ENCODE measurements at regions not wholly inside any gene's neighbourhood (a gene's known extent, or its start where the extent isn't known, plus 50 kb on each side); places are given as distances from the start of the nearest gene placed in this dataset.

- Histone ChIP-seq H3K9ac (ENCODE audit: low read length) (no peak overlapping the region), H2AFZ (ENCODE audit: low read length) (no peak overlapping the region), H3K79me2 (ENCODE audit: low read length) (no peaks in the 10 kb centered on the region), H3K36me3 (ENCODE audit: low read depth, low read length) (no peaks in the 10 kb centered on the region), H3K27ac (ENCODE audit: low read length) (no peak overlapping the region), H3K9me2 (replicated peaks; ENCODE audit: low read length) (no peaks in the 10 kb centered on the region), H3K9me3 (ENCODE audit: low read length) (no peaks in the 10 kb centered on the region), H3K4me2 (ENCODE audit: low read length) (no peak overlapping the region), H3F3A (ENCODE audit: low read length, unreplicated experiment) (no peaks in the 10 kb centered on the region), H4K20me1 (ENCODE audit: low read length) (no peaks in the 10 kb centered on the region), H3K4me3 (ENCODE audit: low read length) (no peak overlapping the region), H3K27me3 (ENCODE audit: low read length) (no peaks in the 10 kb centered on the region), H3K4me1 (ENCODE audit: insufficient read depth, low read length) (no peaks in the 10 kb centered on the region)
- ChIA-PET POLR2A (ENCODE audit: unreplicated experiment) (no interaction called here), CTCF (no interaction called here)
- intact Hi-C loops (cut with micrococcal nuclease), result no loop called here
- ATAC-seq (no peak), DNase-seq (peak; percentile 33)
- BruUV-seq (replicated peaks), result no TSS peak
- TF ChIP-seq CTCF (conservative IDR thresholded peaks at IDR 0.05; ENCODE audit: low read depth, low read length), result no peak
- no peak for TF ChIP-seq EZH2phosphoT487 (IDR thresholded peaks at IDR 0.05; ENCODE audit: borderline replicate concordance, low read length)
- no peak for TF ChIP-seq EZH2 (IDR thresholded peaks at IDR 0.05; ENCODE audit: low read length, unreplicated experiment)
These were observed 61.8 kb upstream of the MAMDC2 start for GRCh38 chr9:69981686-69982445.

- Histone ChIP-seq H3K36me3 (ENCODE audit: low read depth, low read length) (no peaks in the 10 kb centered on the region), H3K4me2 (ENCODE audit: low read length) (no peak overlapping the region), H3K27ac (ENCODE audit: low read length) (no peak overlapping the region), H3K79me2 (ENCODE audit: low read length) (no peaks in the 10 kb centered on the region), H3K9me2 (replicated peaks; ENCODE audit: low read length) (no peaks in the 10 kb centered on the region), H4K20me1 (ENCODE audit: low read length) (no peaks in the 10 kb centered on the region), H3K4me1 (ENCODE audit: insufficient read depth, low read length) (no peaks in the 10 kb centered on the region), H3F3A (ENCODE audit: low read length, unreplicated experiment) (no peaks in the 10 kb centered on the region), H3K9ac (ENCODE audit: low read length) (no peak overlapping the region), H2AFZ (ENCODE audit: low read length) (no peak overlapping the region), H3K9me3 (ENCODE audit: low read length) (no peaks in the 10 kb centered on the region), H3K4me3 (ENCODE audit: low read length) (no peak overlapping the region), H3K27me3 (ENCODE audit: low read length) (no peaks in the 10 kb centered on the region; the same call in 1 of the 2 replicates)
- no TSS peak for BruUV-seq (replicated peaks)
- DNase-seq (no peak), ATAC-seq (no peak)
- intact Hi-C loops (cut with micrococcal nuclease), result no loop called here
- ChIA-PET POLR2A (ENCODE audit: unreplicated experiment) (no interaction called here), CTCF (no interaction called here)
- TF ChIP-seq EZH2phosphoT487 (IDR thresholded peaks at IDR 0.05; ENCODE audit: borderline replicate concordance, low read length) (no peak), EZH2 (IDR thresholded peaks at IDR 0.05; ENCODE audit: low read length, unreplicated experiment) (no peak), CTCF (conservative IDR thresholded peaks at IDR 0.05; ENCODE audit: low read depth, low read length) (no peak)
These were observed 58.8 kb upstream of the MAMDC2 start for GRCh38 chr9:69984831-69985230.

- intact Hi-C loops (cut with micrococcal nuclease), result no loop called here
- no TSS peak for BruUV-seq (replicated peaks)
These were observed 57.7 kb upstream of the MAMDC2 start for GRCh38 chr9:69985971-69986370.

More at GRCh38 chr9:69985971-69986370, 57.7 kb upstream of the MAMDC2 start:
- DNase-seq (no peak), ATAC-seq (no peak)
- no peak overlapping the region for H3K9ac ChIP-seq (ENCODE audit: low read length)
- no peak overlapping the region for H3K4me3 ChIP-seq (ENCODE audit: low read length)
- ChIA-PET POLR2A (ENCODE audit: unreplicated experiment) (no interaction called here), CTCF (no interaction called here)
- H3K9me3 ChIP-seq (ENCODE audit: low read length), result no peaks in the 10 kb centered on the region
- H3K79me2 ChIP-seq (ENCODE audit: low read length), result no peaks in the 10 kb centered on the region
- H4K20me1 ChIP-seq (ENCODE audit: low read length), result no peaks in the 10 kb centered on the region
- no peak overlapping the region for H3K27ac ChIP-seq (ENCODE audit: low read length)
- H3K36me3 ChIP-seq (ENCODE audit: low read depth, low read length), result no peaks in the 10 kb centered on the region
- no peaks in the 10 kb centered on the region for H3F3A ChIP-seq (ENCODE audit: low read length, unreplicated experiment)
- H3K9me2 ChIP-seq (replicated peaks; ENCODE audit: low read length), result no peaks in the 10 kb centered on the region
- no peaks in the 10 kb centered on the region for H3K4me1 ChIP-seq (ENCODE audit: insufficient read depth, low read length)
- no peak overlapping the region for H3K4me2 ChIP-seq (ENCODE audit: low read length)
- no peak overlapping the region for H2AFZ ChIP-seq (ENCODE audit: low read length)
- no peaks in the 10 kb centered on the region; the same call in 1 of the 2 replicates for H3K27me3 ChIP-seq (ENCODE audit: low read length)
- TF ChIP-seq EZH2 (IDR thresholded peaks at IDR 0.05; ENCODE audit: low read length, unreplicated experiment) (no peak), CTCF (conservative IDR thresholded peaks at IDR 0.05; ENCODE audit: low read depth, low read length) (no peak), EZH2phosphoT487 (IDR thresholded peaks at IDR 0.05; ENCODE audit: borderline replicate concordance, low read length) (no peak)

Data from PC-3 (cell line).